ENCODE measurements at regions not wholly inside any gene's neighbourhood (a gene's known extent, or its start where the extent isn't known, plus 50 kb on each side); places are given as distances from the start of the nearest gene placed in this dataset.

DNA sequence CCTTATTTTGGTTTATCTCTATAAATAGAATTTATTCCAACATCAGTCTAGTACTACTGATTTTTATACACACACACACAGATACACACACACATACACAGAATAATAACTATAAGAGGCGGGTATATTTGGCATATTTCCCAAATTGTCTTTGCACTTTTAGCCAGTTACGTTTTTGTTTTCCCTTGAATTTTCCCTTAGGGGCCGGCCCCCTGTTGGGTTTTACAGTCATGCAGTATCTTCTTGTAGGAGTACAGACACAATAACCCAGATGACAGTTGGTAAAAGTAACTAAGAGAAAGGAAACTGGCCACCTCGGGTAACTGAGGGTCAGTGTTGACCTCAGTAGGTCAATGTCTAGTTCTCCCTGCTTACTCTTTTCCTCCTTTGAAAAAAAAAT is 50.9 kb downstream of the DISP1 start:
- no peaks in the 10 kb centered on the region for H3K9me3 ChIP-seq (ENCODE audit: control insufficient read depth in 2 of 2, low read length in 2 of 2)
- no peak overlapping the region for H3K9ac ChIP-seq (ENCODE audit: low read length in 2 of 2)
- H3K36me3 ChIP-seq (ENCODE audit: control insufficient read depth in 2 of 2, insufficient read depth in 2 of 2, low read length in 2 of 2): no peaks in the 10 kb centered on the region
- H3K4me3 ChIP-seq (ENCODE audit: low read length in 2 of 2): no peak overlapping the region
- no peaks in the 10 kb centered on the region for H3K4me1 ChIP-seq (ENCODE audit: control insufficient read depth, insufficient read depth, low read length)
- no peak overlapping the region for H3K27ac ChIP-seq (ENCODE audit: low read length)
- H3K27me3 ChIP-seq (ENCODE audit: control insufficient read depth in 1 of 2, insufficient read depth in 2 of 2, low read length in 2 of 2): no peaks in the 10 kb centered on the region

DNA sequence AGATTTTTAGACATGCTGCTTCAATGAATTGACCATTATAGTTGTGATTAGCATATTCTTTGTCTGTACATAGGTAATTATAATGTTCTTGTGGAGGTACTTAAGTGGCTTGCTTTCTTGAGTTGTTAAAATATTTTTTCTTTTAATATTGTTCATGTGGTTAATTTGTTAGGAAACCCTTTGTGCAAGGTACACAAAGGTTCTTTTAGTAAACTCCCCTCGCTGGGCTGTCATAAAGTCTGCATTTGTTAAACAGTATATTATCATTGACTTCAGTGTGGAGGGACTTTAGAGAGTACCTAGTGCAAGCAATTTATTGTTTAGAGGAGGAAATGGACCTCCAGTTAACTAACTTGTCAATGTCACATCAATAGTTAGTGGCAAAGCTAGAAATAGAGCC is 52.5 kb downstream of the DISP1 start:
- H3K27me3 ChIP-seq (ENCODE audit: control insufficient read depth in 1 of 2, insufficient read depth in 2 of 2, low read length in 2 of 2): no peaks in the 10 kb centered on the region
- no peaks in the 10 kb centered on the region for H3K4me1 ChIP-seq (ENCODE audit: control insufficient read depth, insufficient read depth, low read length)
- H3K9ac ChIP-seq (ENCODE audit: low read length in 2 of 2): no peak overlapping the region
- H3K9me3 ChIP-seq (ENCODE audit: control insufficient read depth in 2 of 2, low read length in 2 of 2): no peaks in the 10 kb centered on the region
- no peak overlapping the region for H3K27ac ChIP-seq (ENCODE audit: low read length)
- H3K36me3 ChIP-seq (ENCODE audit: control insufficient read depth in 2 of 2, insufficient read depth in 2 of 2, low read length in 2 of 2): no peaks in the 10 kb centered on the region
- no peak overlapping the region for H3K4me3 ChIP-seq (ENCODE audit: low read length in 2 of 2)

GRCh38 chr1:222876182-222876581 is 61.3 kb downstream of the DISP1 start:
- H3K27ac ChIP-seq (ENCODE audit: low read length): no peak overlapping the region

GRCh38 chr1:222877854-222878253 is 63.0 kb downstream of the DISP1 start:
- Histone ChIP-seq H3K4me1 (ENCODE audit: control insufficient read depth, insufficient read depth, low read length) (no peaks in the 10 kb centered on the region), H3K27ac (ENCODE audit: low read length) (no peak overlapping the region), H3K4me3 (ENCODE audit: low read length in 2 of 2) (no peak overlapping the region), H3K36me3 (ENCODE audit: control insufficient read depth in 2 of 2, insufficient read depth in 2 of 2, low read length in 2 of 2) (no peaks in the 10 kb centered on the region), H3K27me3 (ENCODE audit: control insufficient read depth in 1 of 2, insufficient read depth in 2 of 2, low read length in 2 of 2) (no peaks in the 10 kb centered on the region), H3K9ac (ENCODE audit: low read length in 2 of 2) (no peak overlapping the region), H3K9me3 (ENCODE audit: control insufficient read depth in 2 of 2, low read length in 2 of 2) (no peaks in the 10 kb centered on the region)

More at GRCh38 chr1:222876182-222876581, 61.3 kb downstream of the DISP1 start:
- Histone ChIP-seq H3K9me3 (ENCODE audit: control insufficient read depth in 2 of 2, low read length in 2 of 2) (no peaks in the 10 kb centered on the region), H3K27me3 (ENCODE audit: control insufficient read depth in 1 of 2, insufficient read depth in 2 of 2, low read length in 2 of 2) (no peaks in the 10 kb centered on the region), H3K4me1 (ENCODE audit: control insufficient read depth, insufficient read depth, low read length) (no peaks in the 10 kb centered on the region), H3K36me3 (ENCODE audit: control insufficient read depth in 2 of 2, insufficient read depth in 2 of 2, low read length in 2 of 2) (no peaks in the 10 kb centered on the region), H3K4me3 (ENCODE audit: low read length in 2 of 2) (no peak overlapping the region), H3K9ac (ENCODE audit: low read length in 2 of 2) (no peak overlapping the region)

- Histone ChIP-seq H3K9ac (ENCODE audit: low read length in 2 of 2) (no peak overlapping the region), H3K9me3 (ENCODE audit: control insufficient read depth in 2 of 2, low read length in 2 of 2) (no peaks in the 10 kb centered on the region), H3K27ac (ENCODE audit: low read length) (no peak overlapping the region), H3K27me3 (ENCODE audit: control insufficient read depth in 1 of 2, insufficient read depth in 2 of 2, low read length in 2 of 2) (no peaks in the 10 kb centered on the region), H3K4me1 (ENCODE audit: control insufficient read depth, insufficient read depth, low read length) (no peaks in the 10 kb centered on the region), H3K36me3 (ENCODE audit: control insufficient read depth in 2 of 2, insufficient read depth in 2 of 2, low read length in 2 of 2) (no peaks in the 10 kb centered on the region), H3K4me3 (ENCODE audit: low read length in 2 of 2) (no peak overlapping the region)
Observed at GRCh38 chr1:222880587-222880986, 65.7 kb downstream of the DISP1 start.

DNA sequence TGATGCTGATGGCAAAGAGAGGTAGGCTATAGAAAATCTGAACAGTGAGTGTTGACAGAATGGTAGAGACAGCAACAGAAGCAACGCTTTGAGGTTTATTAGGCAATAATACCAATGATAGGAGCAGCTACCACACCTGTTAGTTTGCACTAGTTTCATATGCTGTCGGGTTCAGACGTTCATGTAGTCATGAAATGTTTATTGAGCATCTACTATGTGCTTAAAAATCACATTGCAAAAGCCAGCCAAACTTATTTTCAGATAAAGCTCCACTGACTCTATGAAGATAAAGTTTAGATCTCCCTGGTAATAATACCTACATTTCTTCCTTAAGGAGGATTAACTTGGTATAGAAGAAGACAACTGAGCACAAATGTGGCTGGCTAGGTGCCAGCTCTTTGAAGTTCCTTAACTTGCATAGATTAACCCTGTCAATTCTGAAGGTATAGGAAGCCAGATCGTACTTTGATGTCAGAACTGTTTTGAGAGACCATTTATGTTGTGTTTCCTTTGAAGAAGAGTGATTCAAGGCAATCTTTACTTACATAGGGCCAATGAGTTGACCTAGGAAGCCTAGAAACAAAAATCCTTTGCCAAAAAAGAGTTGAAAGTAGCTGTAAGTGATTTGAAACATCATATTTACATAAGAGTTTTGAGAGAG is 71.5 kb downstream of the DISP1 start:
- Histone ChIP-seq H3K27me3 (ENCODE audit: control insufficient read depth in 1 of 2, insufficient read depth in 2 of 2, low read length in 2 of 2) (no peaks in the 10 kb centered on the region), H3K4me1 (ENCODE audit: control insufficient read depth, insufficient read depth, low read length) (no peaks in the 10 kb centered on the region), H3K9me3 (ENCODE audit: control insufficient read depth in 2 of 2, low read length in 2 of 2) (no peaks in the 10 kb centered on the region), H3K9ac (ENCODE audit: low read length in 2 of 2) (no peak overlapping the region), H3K27ac (ENCODE audit: low read length) (no peak overlapping the region), H3K36me3 (ENCODE audit: control insufficient read depth in 2 of 2, insufficient read depth in 2 of 2, low read length in 2 of 2) (no peaks in the 10 kb centered on the region), H3K4me3 (ENCODE audit: low read length in 2 of 2) (no peak overlapping the region)

DNA sequence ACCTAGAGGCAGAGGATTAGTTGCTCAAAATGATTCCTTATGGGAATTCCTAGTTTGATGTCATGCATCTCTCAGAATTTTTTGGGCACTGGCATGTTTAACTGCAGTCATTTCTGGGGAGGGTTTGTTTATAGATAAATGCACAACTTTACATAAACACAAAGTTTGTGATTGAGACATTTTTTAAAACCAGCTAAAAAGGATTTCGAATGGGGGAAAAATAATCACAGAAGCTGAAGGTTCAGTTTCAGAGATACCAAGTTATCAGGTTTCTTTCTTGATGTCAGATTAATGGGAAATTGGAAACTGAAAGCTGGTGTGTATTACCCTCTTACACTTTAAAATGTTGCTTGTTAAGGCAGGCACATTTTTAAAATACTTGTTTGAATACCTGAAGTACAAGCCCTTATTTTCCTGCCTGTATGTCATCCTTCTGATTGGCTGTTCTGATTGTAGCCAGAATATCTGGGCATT is 72.1 kb downstream of the DISP1 start:
- no peaks in the 10 kb centered on the region for H3K36me3 ChIP-seq (ENCODE audit: control insufficient read depth in 2 of 2, insufficient read depth in 2 of 2, low read length in 2 of 2)
- no peak overlapping the region for H3K27ac ChIP-seq (ENCODE audit: low read length)
- no peaks in the 10 kb centered on the region for H3K27me3 ChIP-seq (ENCODE audit: control insufficient read depth in 1 of 2, insufficient read depth in 2 of 2, low read length in 2 of 2)
- H3K9ac ChIP-seq (ENCODE audit: low read length in 2 of 2): no peak overlapping the region
- no peaks in the 10 kb centered on the region for H3K4me1 ChIP-seq (ENCODE audit: control insufficient read depth, insufficient read depth, low read length)
- no peak overlapping the region for H3K4me3 ChIP-seq (ENCODE audit: low read length in 2 of 2)
- no peaks in the 10 kb centered on the region for H3K9me3 ChIP-seq (ENCODE audit: control insufficient read depth in 2 of 2, low read length in 2 of 2)

- Histone ChIP-seq H3K4me1 (ENCODE audit: control insufficient read depth, insufficient read depth, low read length) (no peaks in the 10 kb centered on the region), H3K9me3 (ENCODE audit: control insufficient read depth in 2 of 2, low read length in 2 of 2) (no peaks in the 10 kb centered on the region), H3K27me3 (ENCODE audit: control insufficient read depth in 1 of 2, insufficient read depth in 2 of 2, low read length in 2 of 2) (no peaks in the 10 kb centered on the region), H3K9ac (ENCODE audit: low read length in 2 of 2) (no peak overlapping the region), H3K27ac (ENCODE audit: low read length) (no peak overlapping the region), H3K4me3 (ENCODE audit: low read length in 2 of 2) (no peak overlapping the region), H3K36me3 (ENCODE audit: control insufficient read depth in 2 of 2, insufficient read depth in 2 of 2, low read length in 2 of 2) (no peaks in the 10 kb centered on the region)
Observed at GRCh38 chr1:222889440-222889839, 74.6 kb downstream of the DISP1 start.

DNA sequence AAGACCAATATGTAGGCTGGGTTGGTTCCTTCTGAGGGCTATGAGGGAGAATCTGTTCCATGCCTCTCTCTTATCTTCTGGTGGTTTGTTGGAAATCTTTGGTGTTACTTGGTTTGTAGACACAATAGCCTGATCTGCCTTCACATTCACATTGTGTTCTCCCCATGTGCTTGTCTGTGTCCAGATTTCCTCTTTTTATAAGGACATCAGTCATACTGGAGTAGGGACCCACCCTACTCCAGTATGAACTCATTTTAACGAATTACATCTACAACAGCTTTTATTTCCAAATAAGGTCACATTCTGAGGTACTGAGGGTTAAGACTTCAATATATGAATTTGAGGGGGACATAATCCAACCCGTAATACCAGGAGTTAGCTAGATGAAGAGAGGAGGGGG is 75.9 kb downstream of the DISP1 start:
- Histone ChIP-seq H3K27me3 (ENCODE audit: control insufficient read depth in 1 of 2, insufficient read depth in 2 of 2, low read length in 2 of 2) (no peaks in the 10 kb centered on the region), H3K4me3 (ENCODE audit: low read length in 2 of 2) (no peak overlapping the region), H3K4me1 (ENCODE audit: control insufficient read depth, insufficient read depth, low read length) (no peaks in the 10 kb centered on the region), H3K9me3 (ENCODE audit: control insufficient read depth in 2 of 2, low read length in 2 of 2) (no peaks in the 10 kb centered on the region), H3K9ac (ENCODE audit: low read length in 2 of 2) (no peak overlapping the region), H3K27ac (ENCODE audit: low read length) (no peak overlapping the region), H3K36me3 (ENCODE audit: control insufficient read depth in 2 of 2, insufficient read depth in 2 of 2, low read length in 2 of 2) (no peaks in the 10 kb centered on the region)

DNA sequence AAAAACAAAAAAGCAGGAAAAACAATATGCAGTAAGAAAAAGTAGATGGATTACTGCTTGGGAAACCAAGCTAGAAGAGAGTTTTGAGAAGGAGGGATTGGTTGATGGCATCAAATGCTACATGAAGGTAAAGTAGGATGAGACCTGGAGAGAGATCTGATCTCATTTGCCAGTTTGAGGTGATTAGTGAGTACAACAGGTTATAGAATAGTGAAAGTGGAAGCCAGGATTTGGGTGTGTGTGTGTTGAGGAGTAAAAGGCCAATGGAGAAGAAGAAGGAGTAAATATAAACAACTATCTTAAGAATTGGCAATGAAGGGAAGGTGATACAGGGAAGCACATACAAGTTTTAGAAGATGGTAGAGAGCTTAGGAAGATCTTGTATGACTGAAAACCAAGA is 76.7 kb downstream of the DISP1 start:
- Histone ChIP-seq H3K36me3 (ENCODE audit: control insufficient read depth in 2 of 2, insufficient read depth in 2 of 2, low read length in 2 of 2) (no peaks in the 10 kb centered on the region), H3K9ac (ENCODE audit: low read length in 2 of 2) (no peak overlapping the region), H3K4me1 (ENCODE audit: control insufficient read depth, insufficient read depth, low read length) (no peaks in the 10 kb centered on the region), H3K9me3 (ENCODE audit: control insufficient read depth in 2 of 2, low read length in 2 of 2) (no peaks in the 10 kb centered on the region), H3K4me3 (ENCODE audit: low read length in 2 of 2) (no peak overlapping the region), H3K27me3 (ENCODE audit: control insufficient read depth in 1 of 2, insufficient read depth in 2 of 2, low read length in 2 of 2) (no peaks in the 10 kb centered on the region), H3K27ac (ENCODE audit: low read length) (no peak overlapping the region)

- H3K27me3 ChIP-seq (ENCODE audit: control insufficient read depth in 1 of 2, insufficient read depth in 2 of 2, low read length in 2 of 2): no peaks in the 10 kb centered on the region
- no peaks in the 10 kb centered on the region for H3K4me1 ChIP-seq (ENCODE audit: control insufficient read depth, insufficient read depth, low read length)
- H3K9ac ChIP-seq (ENCODE audit: low read length in 2 of 2): no peak overlapping the region
- no peaks in the 10 kb centered on the region for H3K9me3 ChIP-seq (ENCODE audit: control insufficient read depth in 2 of 2, low read length in 2 of 2)
- H3K36me3 ChIP-seq (ENCODE audit: control insufficient read depth in 2 of 2, insufficient read depth in 2 of 2, low read length in 2 of 2): no peaks in the 10 kb centered on the region
- no peak overlapping the region for H3K27ac ChIP-seq (ENCODE audit: low read length)
- H3K4me3 ChIP-seq (ENCODE audit: low read length in 2 of 2): no peak overlapping the region
Observed at GRCh38 chr1:222892137-222892769, 77.4 kb downstream of the DISP1 start.

Measured in stomach smooth muscle (tissue), 2 donors.